Vagina (tissue), 2 donors: ENCODE measurements at regions not wholly inside any gene's neighbourhood (a gene's known extent, or its start where the extent isn't known, plus 50 kb on each side); places are given as distances from the start of the nearest gene placed in this dataset.

Source experiments
- CTCF ChIP-seq, 3 experiments: fragments of 450-650 bp in 2 of 3; fragments of 200-600 bp in 1 of 3; sonication (generic) in 1 of 3; IDR thresholded peaks; one replicate each; pipeline ENCODE4 v1.5.1; 2017 to 2019; ENCODE audit warnings: antibody characterized with exemption in 3 of 3, mild to moderate bottlenecking in 2 of 3, moderate library complexity in 2 of 3
- POLR2A ChIP-seq, 2 donors: fragments of 450-650 bp; IDR thresholded peaks; one replicate each; pipeline ENCODE4 v1.6.1; 2017; ENCODE audit warnings: antibody characterized with exemption in 2 of 2, mild to moderate bottlenecking in 2 of 2, moderate library complexity in 2 of 2

GRCh38 chr2:186940463-186940862 lies 91.5 kb upstream of the ZSWIM2 start:
- TF ChIP-seq CTCF (IDR thresholded peaks at IDR 0.05): no peak
- TF ChIP-seq POLR2A (IDR thresholded peaks at IDR 0.05): no peak
